ENCODE measurements at regions not wholly inside any gene's neighbourhood (a gene's known extent, or its start where the extent isn't known, plus 50 kb on each side); places are given as distances from the start of the nearest gene placed in this dataset.
"Not testable (repeated sequence)": the region's sequence is repeated elsewhere in the genome, so short reads cannot be mapped to it uniquely, and the experiment has no call there.

- FAIRE-seq = no peak
- no peak for TF ChIP-seq EZH2 (IDR thresholded peaks at IDR 0.05; ENCODE audit: low read length)
- TF ChIP-seq CTCF (optimal IDR thresholded peaks at IDR 0.05 in 1 of 3, IDR thresholded peaks at IDR 0.05 in 1 of 3, conservative IDR thresholded peaks at IDR 0.05 in 1 of 3; ENCODE audit: extremely low read depth in 1 of 3, insufficient read depth in 2 of 3, low read length in 3 of 3) = no peak
Observed at GRCh38 chr18:71221405-71221804, 932.6 kb downstream of the SOCS6 start.

DNA sequence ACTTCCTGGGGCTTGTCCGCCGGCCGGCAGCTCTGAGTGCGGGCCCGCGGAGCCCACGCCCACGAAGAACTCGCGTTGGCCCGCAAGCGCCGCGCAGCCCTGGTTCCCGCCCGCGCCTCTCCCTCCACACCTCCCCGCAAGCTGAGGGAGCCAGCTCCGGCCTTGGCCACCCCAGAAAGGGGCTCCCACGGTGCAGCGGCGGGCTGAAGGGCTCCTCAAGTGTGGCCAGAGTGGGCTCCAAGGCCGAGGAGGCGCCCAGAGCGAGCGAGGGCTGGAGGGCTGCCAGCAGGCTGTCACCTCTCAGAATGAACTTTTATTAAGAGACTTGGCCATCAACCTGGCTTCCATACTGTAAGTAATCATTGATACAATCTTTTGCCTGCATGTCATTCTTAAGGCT, 923.9 kb downstream of the SOCS6 start:
- H3K4me2 ChIP-seq (ENCODE audit: control insufficient read depth, extremely low read depth, insufficient read depth, low read depth, low read length); H3K4me3 ChIP-seq (ENCODE audit: control insufficient read depth in 2 of 3, extremely low read depth in 1 of 3, insufficient read depth in 2 of 3, low read depth in 1 of 3, low read length in 3 of 3); H3K9ac ChIP-seq (ENCODE audit: control insufficient read depth, extremely low read depth, insufficient read depth, low read length); H3K36me3 ChIP-seq (ENCODE audit: control insufficient read depth in 2 of 2, extremely low read depth in 1 of 2, insufficient read depth in 2 of 2, low read length in 2 of 2); H3K9me1 ChIP-seq (ENCODE audit: control insufficient read depth, extremely low read depth, insufficient read depth, low read length); FAIRE-seq; H2AFZ ChIP-seq (ENCODE audit: control insufficient read depth, low read length); H4K20me1 ChIP-seq (ENCODE audit: control insufficient read depth, extremely low read depth, insufficient read depth, low read length); H3K27ac ChIP-seq (ENCODE audit: control insufficient read depth, insufficient read depth, low read length); H3K9me3 ChIP-seq (ENCODE audit: control insufficient read depth, low read depth, low read length); H3K79me2 ChIP-seq (ENCODE audit: control insufficient read depth, insufficient read depth, low read length); dilution Hi-C loops (cut with MboI; ENCODE audit: extremely low pct_ligation_motif_present, low sequenced_read_pairs); H3K27me3 ChIP-seq (ENCODE audit: control insufficient read depth, extremely low read depth, insufficient read depth, low read length); DNase-seq (ENCODE audit: low read depth, low spot score); H3K4me1 ChIP-seq (ENCODE audit: control insufficient read depth, extremely low read depth, insufficient read depth, low read length): not testable (repeated sequence)

More at GRCh38 chr18:71221405-71221804, 932.6 kb downstream of the SOCS6 start:
- Histone ChIP-seq H4K20me1 (ENCODE audit: control insufficient read depth, extremely low read depth, insufficient read depth, low read length) (no peaks in the 10 kb centered on the region), H3K79me2 (ENCODE audit: control insufficient read depth, insufficient read depth, low read length) (no peaks in the 10 kb centered on the region), H3K9me3 (ENCODE audit: control insufficient read depth, low read depth, low read length) (peaks cover 3% of the 10 kb centered on the region), H3K4me1 (ENCODE audit: control insufficient read depth, extremely low read depth, insufficient read depth, low read length) (no peaks in the 10 kb centered on the region), H3K9me1 (ENCODE audit: control insufficient read depth, extremely low read depth, insufficient read depth, low read length) (no peaks in the 10 kb centered on the region), H3K27me3 (ENCODE audit: control insufficient read depth, extremely low read depth, insufficient read depth, low read length) (no peaks in the 10 kb centered on the region), H2AFZ (ENCODE audit: control insufficient read depth, low read length) (no peak overlapping the region), H3K36me3 (ENCODE audit: control insufficient read depth in 2 of 2, extremely low read depth in 1 of 2, insufficient read depth in 2 of 2, low read length in 2 of 2) (no peaks in the 10 kb centered on the region), H3K4me2 (ENCODE audit: control insufficient read depth, extremely low read depth, insufficient read depth, low read depth, low read length) (no peak overlapping the region), H3K4me3 (ENCODE audit: control insufficient read depth in 2 of 3, extremely low read depth in 1 of 3, insufficient read depth in 2 of 3, low read depth in 1 of 3, low read length in 3 of 3) (no peak overlapping the region), H3K9ac (ENCODE audit: control insufficient read depth, extremely low read depth, insufficient read depth, low read length) (no peak overlapping the region), H3K27ac (ENCODE audit: control insufficient read depth, insufficient read depth, low read length) (no peak overlapping the region)
- no peak for DNase-seq (ENCODE audit: low read depth, low spot score)
- dilution Hi-C loops (cut with MboI; ENCODE audit: extremely low pct_ligation_motif_present, low sequenced_read_pairs) = no loop called here

DNA sequence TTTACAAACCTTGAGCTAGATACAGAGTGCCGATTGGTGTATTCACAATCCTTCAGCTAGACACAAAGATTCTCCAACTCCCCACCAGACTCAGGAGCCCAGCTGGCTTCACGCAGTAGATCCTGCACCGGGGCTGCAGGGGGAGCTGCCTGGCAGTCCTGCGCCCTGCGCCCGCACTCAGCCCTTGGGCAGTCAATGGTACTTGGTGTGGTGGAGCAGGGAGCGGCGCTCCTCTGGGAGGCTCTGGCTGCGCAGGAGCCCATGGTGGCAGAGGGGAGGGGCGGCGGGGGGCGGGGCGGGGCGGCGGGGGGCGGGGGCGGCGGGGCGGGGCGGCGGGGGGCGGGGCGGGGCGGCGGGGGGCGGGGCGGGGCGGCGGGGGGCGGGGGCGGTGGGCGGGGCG, 923.4 kb downstream of the SOCS6 start:
- Histone ChIP-seq H2AFZ (ENCODE audit: control insufficient read depth, low read length) (no peak overlapping the region), H3K27ac (ENCODE audit: control insufficient read depth, insufficient read depth, low read length) (no peak overlapping the region), H3K9ac (ENCODE audit: control insufficient read depth, extremely low read depth, insufficient read depth, low read length) (no peak overlapping the region), H4K20me1 (ENCODE audit: control insufficient read depth, extremely low read depth, insufficient read depth, low read length) (no peaks in the 10 kb centered on the region), H3K4me1 (ENCODE audit: control insufficient read depth, extremely low read depth, insufficient read depth, low read length) (no peaks in the 10 kb centered on the region), H3K4me2 (ENCODE audit: control insufficient read depth, extremely low read depth, insufficient read depth, low read depth, low read length) (no peak overlapping the region), H3K79me2 (ENCODE audit: control insufficient read depth, insufficient read depth, low read length) (no peaks in the 10 kb centered on the region), H3K27me3 (ENCODE audit: control insufficient read depth, extremely low read depth, insufficient read depth, low read length) (no peaks in the 10 kb centered on the region), H3K9me3 (ENCODE audit: control insufficient read depth, low read depth, low read length) (no peaks in the 10 kb centered on the region), H3K9me1 (ENCODE audit: control insufficient read depth, extremely low read depth, insufficient read depth, low read length) (no peaks in the 10 kb centered on the region), H3K36me3 (ENCODE audit: control insufficient read depth in 2 of 2, extremely low read depth in 1 of 2, insufficient read depth in 2 of 2, low read length in 2 of 2) (no peaks in the 10 kb centered on the region), H3K4me3 (ENCODE audit: control insufficient read depth in 2 of 3, extremely low read depth in 1 of 3, insufficient read depth in 2 of 3, low read depth in 1 of 3, low read length in 3 of 3) (no peak overlapping the region)
- no peak for DNase-seq (ENCODE audit: low read depth, low spot score)
- dilution Hi-C loops (cut with MboI; ENCODE audit: extremely low pct_ligation_motif_present, low sequenced_read_pairs) = no loop called here
- FAIRE-seq = no peak
- TF ChIP-seq EZH2 (IDR thresholded peaks at IDR 0.05; ENCODE audit: low read length) (no peak), CTCF (optimal IDR thresholded peaks at IDR 0.05 in 1 of 3, IDR thresholded peaks at IDR 0.05 in 1 of 3, conservative IDR thresholded peaks at IDR 0.05 in 1 of 3; ENCODE audit: extremely low read depth in 1 of 3, insufficient read depth in 2 of 3, low read length in 3 of 3) (no peak)
